RWPE1 (cell line): ENCODE measurements at regions not wholly inside any gene's neighbourhood (a gene's known extent, or its start where the extent isn't known, plus 50 kb on each side); places are given as distances from the start of the nearest gene placed in this dataset.

ENCODE experiments used
- CTCF ChIA-PET: fragments of 350-600 bp; sonication (Branson Sonifier 250); formaldehyde crosslinking; extraction: SDS; loops from one replicate; lab custom pipeline; 2021; lab: Yijun Ruan, JAX
- POLR2A ChIA-PET: fragments of 400-600 bp; formaldehyde crosslinking; extraction: SDS; loops from one replicate; lab custom pipeline; 2020; ENCODE audit warnings: antibody characterized with exemption; ENCODE audit not compliant: low non-redundant PET; lab: Yijun Ruan, JAX
- DNase-seq: peaks from one replicate; pipeline ENCODE4 v3.0.0; 2012; ENCODE audit warnings: low spot score
- H3K27ac ChIP-seq: fragments of 450-650 bp; 2 replicates; pipeline ENCODE4 v1.5.1; 2017
- CTCF ChIP-seq: fragments of 450-650 bp; conservative IDR thresholded peaks from 2 replicates; pipeline ENCODE4 v1.5.1; 2017; ENCODE audit warnings: low read depth, mild to moderate bottlenecking

GRCh38 chr9:93900971-93901861, 53.9 kb downstream of the BARX1 start:
- no peak for TF ChIP-seq CTCF
- CTCF ChIA-PET = no interaction called here
- DNase-seq = no peak
- no peak overlapping the region for H3K27ac ChIP-seq
- POLR2A ChIA-PET = no interaction called here

DNA sequence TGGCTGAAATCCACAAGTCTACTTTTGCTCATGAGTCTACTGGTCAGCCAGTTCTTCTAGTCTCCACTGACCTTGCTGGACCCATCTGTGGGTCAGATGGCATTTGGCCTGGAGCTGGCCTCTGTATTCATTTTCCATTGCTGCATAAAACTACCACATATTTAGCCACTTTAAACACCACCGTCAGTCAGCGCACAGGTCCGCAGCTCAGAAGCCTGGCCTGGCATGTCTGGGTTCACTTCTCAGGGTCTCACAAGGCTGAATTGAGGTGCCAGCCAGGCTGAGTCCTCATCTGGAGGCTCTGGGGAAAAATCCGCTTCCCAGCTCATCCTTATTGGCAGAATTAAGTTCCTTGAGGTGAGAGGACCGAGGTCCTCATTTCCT, 54.7 kb downstream of the BARX1 start:
- no peak for DNase-seq
- CTCF ChIA-PET = interaction anchor here (0.6 kb wide), 1 partner anchor 1902 kb away, joined by 5 read pairs; no protein-coding TSS in a partner anchor
- POLR2A ChIA-PET = no interaction called here

DNA sequence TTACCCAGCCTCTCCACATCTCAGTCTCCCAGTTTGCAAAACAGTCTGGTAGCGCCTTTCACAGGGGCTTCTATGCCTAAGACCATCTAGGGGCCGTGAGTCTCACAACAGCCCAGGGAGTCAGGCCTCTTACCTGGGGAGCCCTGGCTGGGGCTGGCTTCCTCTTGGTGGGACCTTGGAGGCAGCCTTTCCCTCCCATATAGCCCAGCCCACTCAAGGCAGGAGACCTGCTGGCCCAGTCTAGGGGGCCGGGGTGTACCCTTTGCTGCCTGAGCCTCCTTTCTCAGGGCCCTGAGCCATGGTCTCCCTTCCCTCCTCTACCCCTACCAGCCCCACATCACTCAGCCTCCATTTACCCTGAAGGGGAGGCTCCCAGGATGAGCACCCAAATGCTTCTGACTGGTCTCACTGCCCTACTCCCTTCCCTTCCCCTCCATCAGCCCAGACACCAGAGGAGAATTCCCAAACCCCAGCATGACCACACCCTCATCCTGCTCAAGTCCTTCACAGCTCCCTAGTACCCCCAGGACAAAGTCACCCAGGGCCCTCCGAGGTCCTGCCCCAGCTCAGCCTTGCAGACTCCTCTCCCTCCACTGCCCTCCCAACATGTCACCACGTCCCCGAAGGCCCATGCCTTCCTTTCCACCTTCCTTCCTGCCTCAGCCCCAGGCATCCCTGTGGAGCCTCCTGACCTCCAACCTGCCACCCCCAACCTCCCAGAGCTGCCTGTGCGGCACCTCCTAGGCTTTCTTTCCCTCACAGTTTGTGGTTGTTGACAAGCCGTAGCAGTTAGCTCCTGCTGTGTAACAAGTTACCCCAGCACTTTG, 55.3 kb downstream of the BARX1 start:
- ChIA-PET CTCF (interaction anchor here (0.6 kb wide), 1 partner anchor 1903 kb away, joined by 5 read pairs; no protein-coding TSS in a partner anchor), POLR2A (no interaction called here)
- no peak for TF ChIP-seq CTCF
- DNase-seq = no peak
- no peak overlapping the region for H3K27ac ChIP-seq

More for the DNA sequence above, 54.7 kb downstream of the BARX1 start:
- H3K27ac ChIP-seq = no peak overlapping the region
- no peak for TF ChIP-seq CTCF

GRCh38 chr9:93898502-93899426, 56.4 kb downstream of the BARX1 start:
- DNase-seq = no peak
- H3K27ac ChIP-seq = no peak overlapping the region

DNA sequence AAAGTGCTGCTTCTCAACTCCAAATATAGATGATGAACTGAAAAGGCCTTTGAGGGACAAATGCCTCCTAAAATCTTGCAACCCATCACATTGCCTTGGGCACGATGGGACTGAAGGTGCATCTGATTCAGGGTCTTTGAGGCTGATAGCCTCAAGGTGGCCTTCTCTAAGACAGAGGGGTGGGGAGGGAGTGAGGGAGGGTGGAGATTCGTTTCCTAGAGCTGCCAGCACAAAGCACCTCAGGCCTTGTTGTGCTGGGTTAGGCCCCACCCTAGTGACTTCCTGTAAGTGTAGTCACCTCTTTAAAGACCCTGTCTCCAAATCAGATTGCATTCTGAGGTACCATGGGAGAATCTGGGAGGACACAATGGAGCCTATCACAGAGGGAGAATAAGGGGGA, 57.1 kb downstream of the BARX1 start:
- DNase-seq = no peak
- TF ChIP-seq CTCF = no peak
- no peak overlapping the region for H3K27ac ChIP-seq
- ChIA-PET POLR2A (no interaction called here), CTCF (no interaction called here)

More at GRCh38 chr9:93898502-93899426, 56.4 kb downstream of the BARX1 start:
- ChIA-PET CTCF (interaction anchor here (0.6 kb wide), 1 partner anchor 15 kb away, joined by 4 read pairs; no protein-coding TSS in a partner anchor), POLR2A (no interaction called here)
- no peak for TF ChIP-seq CTCF
